ENCODE measurements at regions not wholly inside any gene's neighbourhood (a gene's known extent, or its start where the extent isn't known, plus 50 kb on each side); places are given as distances from the start of the nearest gene placed in this dataset.

DNA sequence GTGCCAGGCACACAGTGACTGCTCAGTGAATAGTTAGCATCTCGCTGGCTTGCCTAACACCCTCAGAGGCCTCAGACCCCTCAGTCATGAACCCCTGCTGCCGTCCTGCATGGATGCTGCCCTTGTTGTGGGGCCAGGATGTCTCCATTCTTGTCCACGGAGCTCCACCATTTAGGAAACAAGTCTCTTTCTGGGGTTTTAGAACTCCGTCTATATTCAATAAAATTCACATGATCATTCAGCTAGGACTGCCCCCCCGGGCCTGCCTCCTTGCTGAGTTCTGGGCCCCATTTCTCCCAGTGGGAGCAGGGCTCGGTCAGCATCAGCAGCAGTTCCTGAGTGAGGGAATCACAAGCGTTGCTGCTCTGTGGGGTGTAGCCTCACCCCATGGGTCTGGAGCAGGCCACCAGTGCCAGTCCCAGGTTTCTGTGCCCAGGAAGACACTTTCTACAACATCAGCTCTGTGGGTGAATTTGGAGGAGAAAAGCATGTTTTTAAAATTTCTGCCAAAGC lies 134.1 kb downstream of the RHOU start:
- Mint-ChIP-seq H3K4me1 (ENCODE audit: low read depth) (peaks cover 3% of the 10 kb centered on the region), H3K36me3 (ENCODE audit: low read depth) (no peaks in the 10 kb centered on the region), H3K4me3 (ENCODE audit: low read depth) (no peak overlapping the region), H3K9me3 (no peaks in the 10 kb centered on the region), H3K27ac (no peak overlapping the region), H3K27me3 (ENCODE audit: low read depth) (peaks cover 5% of the 10 kb centered on the region)
- DNase-seq (ENCODE audit: low spot score), result no peak
- intact Hi-C loops (cut with micrococcal nuclease), result no loop called here

DNA sequence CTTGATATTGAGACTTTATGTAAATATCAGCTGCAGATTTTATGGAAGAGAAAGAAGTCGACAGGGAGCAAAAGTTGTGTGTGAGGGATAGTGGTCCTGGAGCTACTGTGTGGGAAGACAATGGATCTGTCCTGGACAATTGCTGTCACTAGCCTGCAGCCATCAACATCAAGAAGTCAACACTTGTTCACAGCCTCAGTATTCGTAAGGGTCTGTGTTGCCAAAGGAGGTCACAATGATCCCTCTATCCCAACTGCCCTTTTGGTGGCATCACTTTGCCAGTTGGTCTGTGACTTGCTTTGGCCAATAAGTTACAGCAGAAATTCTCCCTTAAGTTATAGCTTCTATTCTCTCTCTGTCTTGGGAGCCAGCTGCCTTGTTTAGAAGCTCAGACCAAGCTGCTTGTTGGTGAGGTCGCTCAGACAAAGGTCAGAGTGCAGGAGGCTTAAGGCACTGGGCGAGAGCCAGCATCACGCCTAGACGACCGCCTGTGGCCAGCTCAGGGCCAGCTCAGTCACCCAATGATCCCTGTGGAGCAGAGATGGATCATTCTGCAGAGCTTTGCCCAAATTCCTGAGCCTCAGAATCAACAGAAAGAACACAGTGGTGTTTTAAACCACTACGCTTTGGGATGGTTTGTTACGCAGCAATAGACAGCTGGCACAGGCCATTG lies 134.9 kb downstream of the RHOU start:
- no peak overlapping the region for H3K27ac Mint-ChIP-seq
- no peak for DNase-seq (ENCODE audit: low spot score)
- H3K36me3 Mint-ChIP-seq (ENCODE audit: low read depth), result no peaks in the 10 kb centered on the region
- no peaks in the 10 kb centered on the region for H3K9me3 Mint-ChIP-seq
- no peak overlapping the region for H3K4me3 Mint-ChIP-seq (ENCODE audit: low read depth)
- H3K27me3 Mint-ChIP-seq (ENCODE audit: low read depth), result peaks cover 7% of the 10 kb centered on the region
- intact Hi-C loops (cut with micrococcal nuclease), result no loop called here
- no peaks in the 10 kb centered on the region for H3K4me1 Mint-ChIP-seq (ENCODE audit: low read depth)

DNA sequence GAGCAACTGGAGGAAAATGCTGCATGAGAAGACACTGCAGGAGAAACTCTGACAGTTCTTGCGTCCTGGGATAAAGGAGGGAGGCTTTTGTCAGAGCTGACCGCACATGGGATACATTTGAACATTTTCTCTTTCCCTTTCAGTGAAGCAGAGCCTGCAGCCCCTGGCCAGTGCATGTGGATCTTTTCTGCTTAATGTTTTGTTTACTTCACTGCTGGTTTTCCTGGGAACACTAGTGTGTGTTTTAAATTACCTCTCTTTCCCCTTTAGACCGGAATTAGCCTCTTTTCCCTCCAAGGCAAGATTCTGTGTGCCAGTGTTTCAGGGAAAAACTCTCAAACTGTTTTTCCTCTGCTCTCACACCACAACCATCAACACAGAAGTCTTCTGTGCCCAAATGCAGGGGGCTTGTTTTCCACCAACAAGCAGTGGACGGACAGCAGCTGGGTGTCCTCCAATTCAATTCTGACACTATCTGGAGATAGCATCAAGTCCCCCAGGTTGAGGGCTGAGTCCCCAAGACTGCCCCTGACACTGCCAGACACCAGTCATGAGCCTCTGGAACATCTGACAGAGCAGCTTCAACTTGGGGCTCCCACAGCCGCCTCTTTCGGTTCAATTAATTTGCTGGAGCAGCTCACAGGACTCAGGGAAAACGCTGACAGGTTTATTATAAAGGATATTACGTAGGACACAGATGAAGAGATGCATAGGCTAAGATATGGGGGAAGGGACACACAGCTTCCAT lies 136.2 kb downstream of the RHOU start:
- intact Hi-C loops (cut with micrococcal nuclease), result no loop called here
- no peaks in the 10 kb centered on the region for H3K36me3 Mint-ChIP-seq (ENCODE audit: low read depth)
- H3K4me3 Mint-ChIP-seq (ENCODE audit: low read depth), result no peak overlapping the region
- DNase-seq (ENCODE audit: low spot score), result no peak
- H3K4me1 Mint-ChIP-seq (ENCODE audit: low read depth), result no peaks in the 10 kb centered on the region
- peaks cover 7% of the 10 kb centered on the region for H3K27me3 Mint-ChIP-seq (ENCODE audit: low read depth)
- H3K9me3 Mint-ChIP-seq, result no peaks in the 10 kb centered on the region
- H3K27ac Mint-ChIP-seq, result no peak overlapping the region

- Mint-ChIP-seq H3K4me3 (ENCODE audit: low read depth) (no peak overlapping the region), H3K27ac (no peak overlapping the region), H3K36me3 (ENCODE audit: low read depth) (no peaks in the 10 kb centered on the region), H3K9me3 (no peaks in the 10 kb centered on the region), H3K27me3 (ENCODE audit: low read depth) (peaks cover 7% of the 10 kb centered on the region), H3K4me1 (ENCODE audit: low read depth) (no peaks in the 10 kb centered on the region)
- no peak for DNase-seq (ENCODE audit: low spot score)
- intact Hi-C loops (cut with micrococcal nuclease), result no loop called here
These were observed 136.8 kb downstream of the RHOU start for GRCh38 chr1:228872080-228872479.

- Mint-ChIP-seq H3K4me1 (ENCODE audit: low read depth) (no peaks in the 10 kb centered on the region), H3K27me3 (ENCODE audit: low read depth) (peaks cover 7% of the 10 kb centered on the region), H3K9me3 (no peaks in the 10 kb centered on the region), H3K27ac (no peak overlapping the region), H3K4me3 (ENCODE audit: low read depth) (no peak overlapping the region), H3K36me3 (ENCODE audit: low read depth) (no peaks in the 10 kb centered on the region)
- no peak for DNase-seq (ENCODE audit: low spot score)
- intact Hi-C loops (cut with micrococcal nuclease), result no loop called here
These were observed 138.4 kb downstream of the RHOU start for GRCh38 chr1:228873709-228874108.

GRCh38 chr1:228875741-228876140 lies 140.5 kb downstream of the RHOU start:
- H3K27ac Mint-ChIP-seq, result no peak overlapping the region
- intact Hi-C loops (cut with micrococcal nuclease), result no loop called here
- H3K27me3 Mint-ChIP-seq (ENCODE audit: low read depth), result peaks cover 5% of the 10 kb centered on the region
- no peak overlapping the region for H3K4me3 Mint-ChIP-seq (ENCODE audit: low read depth)
- DNase-seq (ENCODE audit: low spot score), result no peak
- no peaks in the 10 kb centered on the region for H3K36me3 Mint-ChIP-seq (ENCODE audit: low read depth)
- no peaks in the 10 kb centered on the region for H3K4me1 Mint-ChIP-seq (ENCODE audit: low read depth)
- H3K9me3 Mint-ChIP-seq, result no peaks in the 10 kb centered on the region

DNA sequence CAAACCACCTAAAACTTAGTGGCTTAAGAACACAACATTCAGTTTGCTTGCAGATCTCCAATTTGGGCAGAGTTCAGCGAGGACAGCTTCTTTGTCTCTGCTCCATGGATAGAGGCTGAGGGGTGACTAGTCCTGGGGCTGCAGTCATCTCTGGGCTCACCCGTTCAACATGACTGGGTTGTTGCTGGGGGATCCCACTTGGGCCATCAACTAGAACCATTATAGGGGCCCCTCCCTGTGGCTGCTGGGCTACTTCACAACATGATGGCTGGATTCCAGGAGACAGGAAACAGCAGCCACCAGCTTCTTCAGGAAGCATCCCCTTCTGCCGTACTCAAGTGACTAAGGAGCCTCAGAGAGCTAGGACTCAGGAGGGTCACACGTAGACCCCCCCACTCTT lies 140.9 kb downstream of the RHOU start:
- H3K36me3 Mint-ChIP-seq (ENCODE audit: low read depth), result no peaks in the 10 kb centered on the region
- DNase-seq (ENCODE audit: low spot score), result no peak
- intact Hi-C loops (cut with micrococcal nuclease), result no loop called here
- no peaks in the 10 kb centered on the region for H3K9me3 Mint-ChIP-seq
- no peak overlapping the region for H3K4me3 Mint-ChIP-seq (ENCODE audit: low read depth)
- no peak overlapping the region for H3K27ac Mint-ChIP-seq
- H3K4me1 Mint-ChIP-seq (ENCODE audit: low read depth), result no peaks in the 10 kb centered on the region
- H3K27me3 Mint-ChIP-seq (ENCODE audit: low read depth), result peaks cover 5% of the 10 kb centered on the region

- H3K4me3 Mint-ChIP-seq (ENCODE audit: low read depth), result no peak overlapping the region
- no peak overlapping the region for H3K27ac Mint-ChIP-seq
These were observed 143.9 kb downstream of the RHOU start for GRCh38 chr1:228879164-228879563.

DNA sequence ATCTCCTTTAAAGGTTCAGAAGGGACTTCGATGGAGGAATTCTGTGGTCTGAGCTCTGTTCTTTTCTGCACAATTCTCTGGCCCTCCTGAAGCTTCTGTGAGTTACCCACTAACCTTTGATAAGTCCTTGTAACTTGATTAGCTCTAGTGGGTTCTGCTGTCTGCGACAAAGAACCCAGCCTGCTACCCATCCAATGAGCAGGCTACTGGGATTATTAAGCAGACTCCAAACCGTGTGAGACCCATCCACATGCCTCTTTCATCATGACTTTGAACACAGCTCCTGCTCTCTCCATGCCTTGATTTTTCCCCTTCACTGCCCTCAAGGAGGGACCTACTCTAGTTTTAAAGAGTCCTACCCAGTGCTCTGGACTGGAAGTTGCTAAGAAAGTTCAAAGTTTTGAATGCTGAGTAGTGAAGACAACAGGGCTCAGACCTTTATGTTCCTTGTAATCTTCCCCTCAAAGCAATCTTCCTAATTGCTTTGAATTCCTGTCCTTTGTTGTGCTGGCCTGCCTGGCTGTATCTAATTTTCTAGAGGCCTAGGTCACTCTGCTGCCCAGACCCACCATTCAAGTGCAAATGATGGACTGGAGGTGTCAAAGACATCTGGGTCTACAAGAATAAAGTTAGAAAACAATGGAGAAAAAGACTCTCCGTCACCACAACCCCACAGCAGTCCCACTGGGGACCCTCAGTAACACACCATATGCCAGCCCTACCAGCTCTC lies 146.9 kb downstream of the RHOU start:
- Mint-ChIP-seq H3K9me3 (peaks cover 8% of the 10 kb centered on the region), H3K27me3 (ENCODE audit: low read depth) (peaks cover 6% of the 10 kb centered on the region), H3K27ac (no peak overlapping the region), H3K4me1 (ENCODE audit: low read depth) (no peaks in the 10 kb centered on the region), H3K4me3 (ENCODE audit: low read depth) (no peak overlapping the region), H3K36me3 (ENCODE audit: low read depth) (no peaks in the 10 kb centered on the region)
- intact Hi-C loops (cut with micrococcal nuclease), result no loop called here
- DNase-seq (ENCODE audit: low spot score), result no peak

More at GRCh38 chr1:228879164-228879563, 143.9 kb downstream of the RHOU start:
- H3K4me1 Mint-ChIP-seq (ENCODE audit: low read depth), result no peaks in the 10 kb centered on the region
- no peak for DNase-seq (ENCODE audit: low spot score)
- peaks cover 3% of the 10 kb centered on the region for H3K27me3 Mint-ChIP-seq (ENCODE audit: low read depth)
- peaks cover 3% of the 10 kb centered on the region for H3K9me3 Mint-ChIP-seq
- H3K36me3 Mint-ChIP-seq (ENCODE audit: low read depth), result no peaks in the 10 kb centered on the region
- intact Hi-C loops (cut with micrococcal nuclease), result no loop called here

DNA sequence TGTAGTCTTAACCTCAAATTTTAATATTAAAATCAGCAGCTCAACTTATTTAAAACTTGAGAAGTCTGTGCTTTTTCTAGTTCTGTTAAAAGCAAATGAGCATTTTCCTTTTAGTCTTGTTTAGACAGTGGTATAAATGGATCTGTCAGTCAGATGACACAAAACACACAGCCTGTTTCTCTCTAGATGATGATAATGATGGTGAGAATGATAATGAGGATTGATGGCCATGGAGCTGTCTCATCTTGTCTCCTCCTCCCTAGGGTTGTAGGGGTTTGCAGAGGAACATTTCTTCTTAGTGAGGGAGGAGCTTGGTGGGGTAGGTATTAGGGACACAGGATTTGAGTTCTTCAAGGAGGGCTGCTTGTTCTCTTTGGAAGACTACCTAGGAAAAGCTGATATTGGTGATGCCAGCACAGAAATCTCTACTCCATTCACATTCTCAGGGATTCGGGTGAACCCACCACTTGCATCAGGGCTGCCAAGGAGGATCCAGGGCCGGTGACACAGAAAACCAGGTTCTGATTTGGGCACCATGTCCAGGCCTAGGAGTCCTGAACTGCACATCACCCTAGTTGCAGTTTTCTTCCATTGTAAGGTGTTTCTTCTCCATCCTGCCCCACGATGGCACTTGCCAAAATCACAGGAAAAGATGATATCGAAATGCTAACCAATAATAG lies 147.6 kb downstream of the RHOU start:
- DNase-seq (ENCODE audit: low spot score), result no peak
- intact Hi-C loops (cut with micrococcal nuclease), result no loop called here
- H3K27ac Mint-ChIP-seq, result no peak overlapping the region
- no peak overlapping the region for H3K4me3 Mint-ChIP-seq (ENCODE audit: low read depth)
- no peaks in the 10 kb centered on the region for H3K36me3 Mint-ChIP-seq (ENCODE audit: low read depth)
- peaks cover 8% of the 10 kb centered on the region for H3K9me3 Mint-ChIP-seq
- no peaks in the 10 kb centered on the region for H3K4me1 Mint-ChIP-seq (ENCODE audit: low read depth)
- peaks cover 8% of the 10 kb centered on the region for H3K27me3 Mint-ChIP-seq (ENCODE audit: low read depth)

GRCh38 chr1:228883535-228883934 lies 148.3 kb downstream of the RHOU start:
- Mint-ChIP-seq H3K36me3 (ENCODE audit: low read depth) (no peaks in the 10 kb centered on the region), H3K27me3 (ENCODE audit: low read depth) (peaks cover 8% of the 10 kb centered on the region), H3K27ac (no peak overlapping the region), H3K4me3 (ENCODE audit: low read depth) (no peak overlapping the region), H3K9me3 (peaks cover 8% of the 10 kb centered on the region), H3K4me1 (ENCODE audit: low read depth) (no peaks in the 10 kb centered on the region)
- intact Hi-C loops (cut with micrococcal nuclease), result no loop called here
- DNase-seq (ENCODE audit: low spot score), result no peak

DNA sequence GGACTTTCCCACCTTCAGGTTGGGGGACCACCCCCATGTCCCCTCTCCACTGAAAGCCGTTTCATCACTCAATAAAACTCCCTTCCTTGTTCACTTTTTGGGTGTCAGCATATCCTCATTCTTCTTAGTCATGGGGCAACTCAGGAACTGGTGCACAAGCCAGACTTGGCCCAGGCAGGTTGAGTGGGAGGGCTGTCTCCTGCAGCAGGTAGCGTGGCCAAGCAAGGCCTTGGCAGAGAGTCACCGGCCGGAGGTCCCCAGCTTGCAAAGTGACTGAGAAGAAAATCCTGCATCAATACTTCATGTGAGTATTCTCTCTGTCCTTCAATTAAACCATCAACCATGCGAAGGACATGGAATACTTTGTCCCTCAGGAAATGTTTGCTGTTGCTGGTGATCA lies 148.9 kb downstream of the RHOU start:
- peaks cover 7% of the 10 kb centered on the region for H3K27me3 Mint-ChIP-seq (ENCODE audit: low read depth)
- intact Hi-C loops (cut with micrococcal nuclease), result no loop called here
- no peak for DNase-seq (ENCODE audit: low spot score)
- no peaks in the 10 kb centered on the region for H3K36me3 Mint-ChIP-seq (ENCODE audit: low read depth)
- peaks cover under 1% of the 10 kb centered on the region for H3K4me1 Mint-ChIP-seq (ENCODE audit: low read depth)
- H3K9me3 Mint-ChIP-seq, result peaks cover 8% of the 10 kb centered on the region
- H3K4me3 Mint-ChIP-seq (ENCODE audit: low read depth), result no peak overlapping the region
- H3K27ac Mint-ChIP-seq, result no peak overlapping the region
